Hypothalamus (tissue), 51 donors: ENCODE measurements at regions not wholly inside any gene's neighbourhood (a gene's known extent, or its start where the extent isn't known, plus 50 kb on each side); places are given as distances from the start of the nearest gene placed in this dataset.

Experiments
- DNase-seq, 51 donors: peaks; one replicate each; lab custom pipeline; 2025; lab: John Stamatoyannopoulos, UW

DNA sequence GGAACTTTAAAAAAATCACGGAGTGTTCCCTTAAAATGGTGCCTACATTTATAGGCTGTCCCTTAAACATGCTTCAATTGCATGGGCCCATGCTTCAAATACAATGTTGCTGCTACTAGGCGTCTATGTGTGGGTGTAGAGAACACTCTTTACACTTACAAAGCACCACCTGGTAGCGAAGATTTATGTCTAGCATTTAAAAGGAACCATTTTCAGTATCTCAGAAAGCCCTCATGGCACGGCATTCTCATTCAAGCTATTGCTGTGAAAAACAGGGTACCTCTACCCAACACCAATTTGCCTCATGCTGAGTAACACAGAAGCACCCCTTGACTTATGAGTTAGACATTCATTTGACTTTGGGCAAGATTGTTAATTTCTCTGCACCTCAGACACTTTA lies 112.9 kb upstream of the CNTNAP5 start:
- no peak for DNase-seq

- DNase-seq = no peak
Observed at GRCh38 chr2:123913143-123913735, 111.8 kb upstream of the CNTNAP5 start.

DNA sequence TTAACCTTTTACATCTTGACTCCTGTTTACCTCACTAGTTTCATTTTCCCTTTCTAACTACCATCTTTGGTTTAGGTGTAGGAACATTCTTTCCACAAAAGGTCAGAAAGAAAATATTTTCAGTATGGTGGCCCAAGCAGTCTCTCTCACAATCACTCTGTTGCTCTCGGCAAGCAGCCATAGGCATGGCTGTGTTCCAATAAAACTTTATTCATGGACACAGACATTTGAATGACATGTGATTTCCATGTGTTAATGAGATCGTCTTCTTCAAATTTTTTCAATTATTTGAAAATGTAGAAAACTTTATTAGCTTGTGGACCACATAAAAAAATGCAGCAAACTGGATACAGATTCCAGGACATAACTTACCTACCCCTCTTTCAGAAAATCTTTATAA lies 109.7 kb upstream of the CNTNAP5 start:
- no peak for DNase-seq

DNA sequence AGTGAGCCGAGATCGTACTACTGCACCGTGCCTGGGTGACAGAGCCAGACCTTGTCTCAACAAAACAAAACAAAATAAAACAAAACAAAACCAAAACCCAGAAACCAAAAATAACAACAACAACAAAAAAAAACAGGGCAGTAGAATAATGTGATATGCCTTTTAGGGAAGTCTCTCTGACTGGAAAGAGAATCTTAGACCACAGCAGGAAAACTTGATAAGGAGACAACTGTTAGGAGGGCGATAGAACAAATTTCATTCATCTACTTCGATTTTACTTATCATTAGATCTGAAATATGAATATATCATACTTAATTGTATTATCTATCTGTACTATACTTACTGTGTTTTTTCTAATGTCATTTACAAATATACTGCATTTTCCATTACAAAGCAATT lies 109.0 kb upstream of the CNTNAP5 start:
- DNase-seq = no peak

DNA sequence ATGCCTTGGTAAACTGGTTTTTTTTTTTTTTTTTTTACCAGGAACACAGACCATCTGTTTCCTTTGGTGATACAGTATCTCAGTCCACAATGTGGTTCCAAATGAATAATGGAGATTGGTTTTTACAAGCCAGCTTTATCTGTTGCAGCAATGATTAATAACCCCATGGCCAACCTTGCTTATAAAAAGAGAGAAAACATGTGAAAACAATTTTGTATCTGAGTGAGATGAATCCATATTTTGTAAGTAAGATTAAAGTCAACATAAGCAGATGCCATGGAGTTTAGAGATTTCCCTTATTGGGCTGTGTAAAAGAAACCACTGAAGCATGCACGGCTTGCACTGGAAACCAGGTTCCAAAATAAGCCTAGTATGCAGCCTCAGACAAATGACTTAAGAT lies 108.6 kb upstream of the CNTNAP5 start:
- DNase-seq = no peak

GRCh38 chr2:123917241-123917640 lies 107.8 kb upstream of the CNTNAP5 start:
- no peak for DNase-seq

DNA sequence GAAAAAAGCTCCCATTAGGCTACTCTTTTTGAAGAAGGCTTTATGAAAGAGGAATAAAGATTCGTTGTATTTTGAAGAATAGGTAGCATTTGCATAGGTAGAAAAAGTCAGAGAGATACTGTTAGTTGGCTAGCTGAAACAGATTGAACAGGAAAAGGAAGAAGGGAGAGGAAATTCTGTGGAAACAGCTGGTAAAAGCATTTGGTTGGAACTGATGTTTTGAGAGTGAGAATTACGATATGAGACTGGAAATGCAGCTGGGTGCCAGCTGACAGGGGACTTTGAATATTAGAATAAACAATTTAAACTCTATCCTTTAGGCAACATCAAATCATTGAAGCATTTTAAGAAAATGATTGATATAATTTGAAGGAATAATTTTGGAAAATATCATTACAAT lies 96.7 kb upstream of the CNTNAP5 start:
- DNase-seq = no peak

DNA sequence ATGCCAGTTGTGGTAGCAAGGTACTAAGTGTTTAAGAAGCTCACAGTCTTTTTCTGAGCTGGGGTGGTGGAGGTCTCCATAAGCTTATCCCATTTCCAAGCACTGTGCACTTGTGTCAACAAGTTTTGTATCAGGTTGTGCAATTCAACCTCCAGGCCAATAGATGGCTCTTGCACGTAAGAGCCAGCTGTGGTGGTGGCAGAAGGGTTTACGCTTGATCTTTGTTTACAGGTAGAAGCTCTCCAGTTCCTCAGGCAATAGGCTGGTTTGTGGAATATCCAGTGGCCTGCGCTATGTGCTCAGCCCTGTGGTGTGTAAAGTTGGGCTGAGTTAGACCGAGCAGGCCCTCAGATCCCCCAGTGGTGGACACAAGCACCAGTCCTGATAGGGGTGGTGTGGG lies 89.7 kb upstream of the CNTNAP5 start:
- no peak for DNase-seq

GRCh38 chr2:123953846-123954245 lies 71.2 kb upstream of the CNTNAP5 start:
- DNase-seq = no peak

GRCh38 chr2:123958011-123958410 lies 67.1 kb upstream of the CNTNAP5 start:
- DNase-seq = no peak

DNA sequence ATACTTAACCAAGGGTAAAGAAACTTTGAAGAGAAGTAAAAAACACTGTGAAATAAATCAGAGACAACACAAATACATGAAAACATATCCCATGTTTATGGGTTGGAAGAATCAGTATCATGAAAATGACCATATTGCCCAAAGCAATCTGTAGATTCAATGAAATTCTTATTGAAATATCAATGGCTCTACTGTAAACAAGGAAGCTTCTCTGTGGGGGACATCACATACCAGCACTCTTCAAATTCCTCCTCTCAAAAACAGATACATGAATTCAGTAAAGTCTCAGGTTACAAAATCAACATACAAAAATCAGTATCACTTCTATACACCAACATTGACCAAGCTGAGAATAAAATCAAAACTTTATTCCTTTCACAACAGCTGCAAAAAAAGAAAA lies 63.5 kb upstream of the CNTNAP5 start:
- no peak for DNase-seq

- DNase-seq = no peak
Observed at GRCh38 chr2:123971564-123972318, 53.3 kb upstream of the CNTNAP5 start.
